GM12892 (cell line): ENCODE measurements at regions not wholly inside any gene's neighbourhood (a gene's known extent, or its start where the extent isn't known, plus 50 kb on each side); places are given as distances from the start of the nearest gene placed in this dataset.

Experiments
- POLR2A ChIP-seq: IDR thresholded peaks from 2 replicates; pipeline ENCODE4 v1.6.1; 2011; ENCODE audit warnings: low read depth, low read length, control low read depth
- POLR2AphosphoS5 ChIP-seq: IDR thresholded peaks from 2 replicates; pipeline ENCODE4 v1.6.1; 2011; ENCODE audit warnings: low read depth, low read length, control low read depth

DNA sequence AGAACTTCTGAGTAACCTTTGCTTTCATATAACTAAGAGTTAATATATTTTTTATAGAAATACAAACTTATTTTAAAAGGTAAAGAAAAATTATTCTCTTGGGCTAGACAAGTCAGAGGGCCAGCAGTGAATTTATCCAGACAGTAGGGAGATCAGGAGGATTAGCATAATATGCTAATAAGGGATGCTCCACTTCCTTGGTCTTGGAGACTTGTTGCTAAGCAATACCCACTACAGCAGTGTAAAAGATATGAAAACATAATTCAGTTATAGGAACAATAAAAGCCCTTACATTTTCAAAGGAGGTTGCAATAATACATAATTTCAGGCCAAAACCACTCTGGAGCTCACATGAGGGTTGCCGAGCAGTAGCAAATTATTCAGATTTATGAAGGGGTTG, 615.6 kb downstream of the KCNH5 start:
- TF ChIP-seq POLR2AphosphoS5: no peak
- no peak for TF ChIP-seq POLR2A
